HepG2 (cell line): ENCODE measurements at regions not wholly inside any gene's neighbourhood (a gene's known extent, or its start where the extent isn't known, plus 50 kb on each side); places are given as distances from the start of the nearest gene placed in this dataset.
"Not testable (repeated sequence)": the region's sequence is repeated elsewhere in the genome, so short reads cannot be mapped to it uniquely, and the experiment has no call there.

ENCODE experiments used
- ATAC-seq: fragments of 200-7000 bp; cut with Tn5 transposase; 3 replicates; pipeline ENCODE4 v1.9.1; 2020; ENCODE audit warnings: mild to moderate bottlenecking, moderate library complexity
- BruUV-seq: library from RNA; stranded (reverse); fragments of 400-500 nt; replicated peaks from 2 replicates; lab custom pipeline; 2021; lab: Mats Ljungman, UMichigan
- CTCF ChIA-PET: fragments of 300-600 bp; formaldehyde crosslinking; extraction: SDS; loops from one replicate; lab custom pipeline; 2021; ENCODE audit warnings: low total read pairs, inconsistent platforms, low intra/inter-chr PET ratio; lab: Yijun Ruan, JAX
- POLR2A ChIA-PET: fragments of 350-600 bp; sonication (Branson Sonifier 250); formaldehyde crosslinking; loops from one replicate; lab custom pipeline; 2020; ENCODE audit warnings: antibody characterized with exemption, inconsistent platforms; lab: Yijun Ruan, JAX
- DNase-seq: peaks from one replicate; pipeline ENCODE4 v3.0.0-alpha.2; 2015; ENCODE audit warnings: low spot score
- FAIRE-seq: peaks from 3 replicates; lab custom pipeline; 2011; peaks lifted over from hg19 to GRCh38; lab: Jason Lieb, UNC
- H2AFZ ChIP-seq: one replicate; pipeline ENCODE4 v1.6.1; 2011; ENCODE audit warnings: low read length, inconsistent platforms
- H3K27ac ChIP-seq: fragments of 300-600 bp; 3 replicates; pipeline ENCODE4 v1.8.0; 2011; ENCODE audit warnings: mixed run types, mild to moderate bottlenecking, mixed read lengths, low read length, inconsistent platforms; ENCODE audit not compliant: insufficient read depth; ENCODE audit errors: extremely low read length
- H3K27me3 ChIP-seq, 2 experiments: fragments of 200-600 bp in 1 of 2; 2 replicates in 1 of 2; 3 replicates in 1 of 2; pipeline versions ENCODE4 v1.6.0 to v1.8.0; 2011; ENCODE audit warnings: low read length in 2 of 2, mild to moderate bottlenecking in 2 of 2, moderate library complexity in 2 of 2, inconsistent platforms in 1 of 2; ENCODE audit not compliant: insufficient read depth in 2 of 2, control insufficient read depth in 1 of 2
- H3K36me3 ChIP-seq, 2 experiments: fragments of 200-600 bp in 1 of 2; replicated peaks in 1 of 2; 2 replicates in 1 of 2; 3 replicates in 1 of 2; pipeline versions ENCODE4 v1.5.1 to v1.8.0; 2011; ENCODE audit warnings: low read length in 2 of 2, inconsistent platforms in 1 of 2; ENCODE audit not compliant: insufficient read depth in 2 of 2, control insufficient read depth in 1 of 2
- H3K4me1 ChIP-seq: 2 replicates; pipeline ENCODE4 v1.5.1; 2012; ENCODE audit warnings: low read length, inconsistent platforms; ENCODE audit not compliant: insufficient read depth
- H3K4me2 ChIP-seq: 2 replicates; pipeline ENCODE4 v1.6.0; 2011; ENCODE audit warnings: low read depth, low read length, inconsistent platforms
- H3K4me3 ChIP-seq, 3 experiments: fragments of 200-600 bp in 1 of 3; sonication (generic), shearing (Covaris generic) in 1 of 3; replicated peaks in 1 of 3; 2 replicates each; pipeline ENCODE4 v1.5.1; 2011 to 2016; ENCODE audit warnings: low read length in 3 of 3, inconsistent platforms in 2 of 3, low read depth in 2 of 3, mild to moderate bottlenecking in 2 of 3, control low read depth in 1 of 3, mixed read lengths in 1 of 3; ENCODE audit not compliant: insufficient read depth in 1 of 3
- H3K79me2 ChIP-seq: one replicate; pipeline ENCODE4 v1.6.1; 2011; ENCODE audit warnings: low read length, inconsistent platforms; ENCODE audit not compliant: insufficient read depth
- H3K9ac ChIP-seq: 2 replicates; pipeline ENCODE4 v1.6.0; 2011; ENCODE audit warnings: mild to moderate bottlenecking, low read depth, low read length, inconsistent platforms; ENCODE audit not compliant: insufficient read depth
- H3K9me3 ChIP-seq: 2 replicates; pipeline ENCODE4 v1.5.1; 2012; ENCODE audit warnings: mild to moderate bottlenecking, low read length
- H4K20me1 ChIP-seq: 2 replicates; pipeline ENCODE4 v1.6.0; 2011; ENCODE audit warnings: inconsistent platforms, mild to moderate bottlenecking, low read length, moderate library complexity; ENCODE audit not compliant: insufficient read depth
- CBX2 ChIP-seq, 2 experiments: fragments of 200-600 bp in 1 of 2; sonication (generic); formaldehyde crosslinking in 1 of 2; IDR thresholded peaks; 2 replicates each; pipeline versions ENCODE4 v1.7.0 to v1.8.1; 2018 to 2022; ENCODE audit warnings: low read depth in 2 of 2, low read length in 1 of 2, mild to moderate bottlenecking in 1 of 2, missing genetic modification reagents in 1 of 2
- FOXP4 ChIP-seq: sonication (generic); formaldehyde crosslinking; IDR thresholded peaks from 2 replicates; pipeline ENCODE4 v1.4.0; 2020; ENCODE audit warnings: missing genetic modification reagents
- GFI1 ChIP-seq: sonication (generic); formaldehyde crosslinking; IDR thresholded peaks from 2 replicates; pipeline ENCODE4 v1.5.0; 2020; ENCODE audit warnings: missing genetic modification reagents, mild to moderate bottlenecking, borderline replicate concordance
- GLI4 ChIP-seq: sonication (generic); formaldehyde crosslinking; IDR thresholded peaks from 2 replicates; pipeline ENCODE4 v1.5.1; 2020; ENCODE audit warnings: missing genetic modification reagents, mild to moderate bottlenecking, moderate library complexity, borderline replicate concordance
- MIXL1 ChIP-seq: IDR thresholded peaks from 2 replicates; pipeline ENCODE4 v1.6.1; 2016
- ONECUT2 ChIP-seq: sonication (generic); formaldehyde crosslinking; IDR thresholded peaks from 2 replicates; pipeline ENCODE4 v1.4.0; 2020; ENCODE audit warnings: missing genetic modification reagents
- RXRB ChIP-seq: IDR thresholded peaks from 2 replicates; pipeline ENCODE4 v1.6.1; 2016; ENCODE audit warnings: borderline replicate concordance, missing genetic modification reagents, missing compliant biosample characterization
- WIZ ChIP-seq: sonication (generic); formaldehyde crosslinking; IDR thresholded peaks from 2 replicates; pipeline ENCODE4 v1.5.1; 2020; ENCODE audit warnings: mild to moderate bottlenecking, missing genetic modification reagents
- ZNF282 ChIP-seq: fragments of 450-650 bp; IDR thresholded peaks from 2 replicates; pipeline ENCODE4 v1.6.1; 2018; ENCODE audit not compliant: partially characterized antibody
- ZNF326 ChIP-seq: sonication (generic); formaldehyde crosslinking; IDR thresholded peaks from 2 replicates; pipeline ENCODE4 v1.4.0; 2020; ENCODE audit warnings: missing genetic modification reagents, borderline replicate concordance
- WGBS: methylation state at CpG from one replicate; pipeline ENCODE4 v1.1.6; 2017; ENCODE audit warnings: low lambda C conversion rate; 5-methylcytosine and 5-hydroxymethylcytosine counted together
- in situ Hi-C: cut with HindIII; loops from 2 replicates; pipeline ENCODE4 v1.10.0; 2017; ENCODE audit warnings: low pct_unique_long_range_greater_than_20kb; ENCODE audit not compliant: extremely low pct_ligation_motif_present
- intact Hi-C: fragments of 100-400 bp; cut with micrococcal nuclease; formaldehyde crosslinking; loops from one replicate; pipeline ENCODE4 v1.10.0; 2022; ENCODE audit not compliant: unreplicated experiment

- H3K27me3 ChIP-seq: peaks cover 0 to 2% of the 10 kb centered on the region in 2 experiments; a peak in 1 of 5 replicates
- H3K36me3 ChIP-seq: no peaks in the 10 kb centered on the region
- no peaks in the 10 kb centered on the region for H3K79me2 ChIP-seq
- H2AFZ ChIP-seq: no peak overlapping the region
- peaks cover 7% of the 10 kb centered on the region for H3K9me3 ChIP-seq
- no peaks in the 10 kb centered on the region for H4K20me1 ChIP-seq
- no peak overlapping the region for H3K4me3 ChIP-seq
- POLR2A ChIA-PET: no interaction called here
- no TSS peak for BruUV-seq
- 88% methylated on average over 2 of the region's 2 CpGs for WGBS
- TF ChIP-seq ZNF326 (CRISPR knock-in tag): no peak
- TF ChIP-seq GFI1 (CRISPR knock-in tag): no peak
- TF ChIP-seq WIZ (CRISPR knock-in tag): no peak
- no peak for TF ChIP-seq FOXP4 (CRISPR knock-in tag)
- no peak for TF ChIP-seq MIXL1
- no peak for TF ChIP-seq CBX2 (IDR thresholded peaks at IDR 0.05; ENCODE audit: low read depth, low read length)
- TF ChIP-seq CBX2 (CRISPR knock-in tag; IDR thresholded peaks at IDR 0.05; ENCODE audit: low read depth): no peak
- no peak for TF ChIP-seq ONECUT2
- no peak for TF ChIP-seq RXRB
- TF ChIP-seq GLI4 (CRISPR knock-in tag): no peak
- no peak for TF ChIP-seq ZNF282
- in situ Hi-C loops: no loop called here
- DNase-seq: no peak
- H3K27ac ChIP-seq: no peak overlapping the region
- no peak overlapping the region for H3K4me2 ChIP-seq
- intact Hi-C loops: no loop called here
- no peak for ATAC-seq
- CTCF ChIA-PET: no interaction called here
- FAIRE-seq: no peak
- H3K4me1 ChIP-seq: peaks cover 59% of the 10 kb centered on the region
- H3K9ac ChIP-seq: no peak overlapping the region
Measured at GRCh38 chr14:50030036-50030435, 86.3 kb downstream of the VCPKMT start.

- H3K79me2 ChIP-seq, POLR2A ChIA-PET, intact Hi-C loops, H3K4me2 ChIP-seq, DNase-seq, CTCF ChIA-PET, BruUV-seq, H3K9ac ChIP-seq, H3K27ac ChIP-seq, H3K4me3 ChIP-seq, in situ Hi-C loops, H3K36me3 ChIP-seq, H4K20me1 ChIP-seq, H2AFZ ChIP-seq, H3K27me3 ChIP-seq, ATAC-seq, H3K9me3 ChIP-seq, FAIRE-seq: not testable (repeated sequence)
- peaks cover 51% of the 10 kb centered on the region for H3K4me1 ChIP-seq
- 18% methylated on average over 1 of the region's 1 CpG for WGBS
Measured at GRCh38 chr14:50030911-50031310, 85.5 kb downstream of the VCPKMT start.
